ENCODE measurements at regions not wholly inside any gene's neighbourhood (a gene's known extent, or its start where the extent isn't known, plus 50 kb on each side); places are given as distances from the start of the nearest gene placed in this dataset.

GRCh38 chr12:92627511-92627910 is 75.3 kb upstream of the PLEKHG7 start:
- H3K27ac ChIP-seq (ENCODE audit: low read depth, low read length), result no peak overlapping the region
- H3K9ac ChIP-seq (ENCODE audit: low read depth, low read length), result no peak overlapping the region
- H3K27me3 ChIP-seq (ENCODE audit: insufficient read depth, low read length), result no peaks in the 10 kb centered on the region
- no peaks in the 10 kb centered on the region for H3K36me3 ChIP-seq (ENCODE audit: insufficient read depth, low read length)
- H3K4me1 ChIP-seq (ENCODE audit: insufficient read depth, low read length), result no peaks in the 10 kb centered on the region
- WGBS, result 89% methylated on average over 2 of the region's 2 CpGs
- no peak overlapping the region for H3K4me3 ChIP-seq (ENCODE audit: low read length)
- H3K9me3 ChIP-seq (ENCODE audit: insufficient read depth, low read depth, low read length), result no peaks in the 10 kb centered on the region

DNA sequence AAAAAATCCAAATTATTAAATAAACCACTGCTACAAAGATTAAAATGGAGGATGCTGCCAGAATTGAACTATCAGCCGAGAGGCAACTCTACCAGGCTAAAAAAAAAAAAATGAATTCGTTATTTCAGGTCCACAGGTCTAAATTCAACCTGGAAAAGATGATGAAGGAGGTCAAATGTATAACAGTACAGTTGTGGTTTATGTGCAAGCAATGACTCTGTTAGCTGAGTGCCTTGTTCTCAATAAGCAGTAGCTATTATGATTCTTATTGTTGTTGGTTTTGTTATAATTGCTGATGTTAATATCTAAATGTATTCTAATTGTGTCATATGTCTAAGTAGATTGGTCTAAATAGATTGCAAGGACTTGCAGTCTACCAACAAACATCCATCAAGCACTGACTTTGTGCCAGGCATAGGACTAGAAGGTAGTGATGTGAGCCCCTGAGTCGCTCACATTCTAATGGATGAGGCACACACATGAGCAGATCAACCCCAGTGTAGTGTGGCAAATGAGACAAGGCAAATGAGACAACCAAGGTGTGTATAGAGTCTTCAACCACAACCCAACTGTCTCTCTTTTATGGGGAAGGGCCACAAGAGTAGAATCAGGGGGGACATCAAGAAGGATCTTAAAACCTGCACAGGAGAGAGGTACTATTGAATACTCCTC is 77.0 kb upstream of the PLEKHG7 start:
- no peaks in the 10 kb centered on the region for H3K4me1 ChIP-seq (ENCODE audit: insufficient read depth, low read length)
- no peaks in the 10 kb centered on the region for H3K36me3 ChIP-seq (ENCODE audit: insufficient read depth, low read length)
- no peak overlapping the region for H3K9ac ChIP-seq (ENCODE audit: low read depth, low read length)
- no peak overlapping the region for H3K4me3 ChIP-seq (ENCODE audit: low read length)
- 94% methylated on average over 3 of the region's 3 CpGs for WGBS
- no peaks in the 10 kb centered on the region for H3K27me3 ChIP-seq (ENCODE audit: insufficient read depth, low read length)
- no peak overlapping the region for H3K27ac ChIP-seq (ENCODE audit: low read depth, low read length)
- no peaks in the 10 kb centered on the region for H3K9me3 ChIP-seq (ENCODE audit: insufficient read depth, low read depth, low read length)

DNA sequence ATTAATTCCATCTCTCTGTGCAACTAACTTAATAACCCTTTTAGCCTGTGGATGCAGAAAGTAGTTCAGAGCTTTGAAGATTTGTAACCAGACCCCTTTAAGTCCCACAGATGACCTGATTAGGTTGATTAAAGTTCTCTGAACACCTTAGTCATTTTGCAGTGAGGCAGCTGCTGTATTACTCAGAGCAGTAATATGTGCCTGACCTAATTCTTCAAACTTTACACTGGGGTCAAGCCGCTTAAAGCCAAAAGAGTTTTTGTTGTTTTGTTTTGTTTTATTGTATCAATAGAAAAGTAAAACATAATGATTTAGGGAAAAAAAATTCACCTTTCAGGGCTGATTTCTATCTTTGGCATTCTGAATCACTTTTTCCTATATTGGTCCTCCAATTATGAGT is 78.6 kb upstream of the PLEKHG7 start:
- no peaks in the 10 kb centered on the region for H3K4me1 ChIP-seq (ENCODE audit: insufficient read depth, low read length)
- H3K9ac ChIP-seq (ENCODE audit: low read depth, low read length), result no peak overlapping the region
- H3K4me3 ChIP-seq (ENCODE audit: low read length), result no peak overlapping the region
- H3K27me3 ChIP-seq (ENCODE audit: insufficient read depth, low read length), result no peaks in the 10 kb centered on the region
- H3K36me3 ChIP-seq (ENCODE audit: insufficient read depth, low read length), result no peaks in the 10 kb centered on the region
- H3K9me3 ChIP-seq (ENCODE audit: insufficient read depth, low read depth, low read length), result no peaks in the 10 kb centered on the region
- H3K27ac ChIP-seq (ENCODE audit: low read depth, low read length), result no peak overlapping the region
- WGBS, result no CpG with 5 or more reads among the region's 1 CpG

DNA sequence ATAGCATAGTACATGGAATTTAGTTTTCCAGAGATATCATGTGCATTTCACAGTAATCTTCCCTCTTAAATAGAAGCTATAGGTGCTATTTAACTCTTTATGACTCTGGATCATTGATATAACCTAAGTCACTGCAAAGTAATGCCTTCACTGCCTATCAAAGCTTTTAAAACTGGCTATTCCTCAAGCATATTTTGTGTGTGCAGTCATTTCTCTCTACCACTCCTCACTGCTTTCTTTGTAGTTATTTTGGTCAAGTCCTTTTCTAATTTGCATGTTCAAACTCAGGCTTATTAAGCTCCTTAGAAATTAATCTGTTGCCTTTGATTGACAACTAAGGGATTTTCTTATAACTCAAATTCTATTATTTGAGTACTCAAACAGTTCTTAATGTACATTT is 79.4 kb upstream of the PLEKHG7 start:
- Histone ChIP-seq H3K36me3 (ENCODE audit: insufficient read depth, low read length) (no peaks in the 10 kb centered on the region), H3K27ac (ENCODE audit: low read depth, low read length) (no peak overlapping the region), H3K9ac (ENCODE audit: low read depth, low read length) (no peak overlapping the region), H3K9me3 (ENCODE audit: insufficient read depth, low read depth, low read length) (no peaks in the 10 kb centered on the region), H3K4me3 (ENCODE audit: low read length) (no peak overlapping the region), H3K4me1 (ENCODE audit: insufficient read depth, low read length) (no peaks in the 10 kb centered on the region), H3K27me3 (ENCODE audit: insufficient read depth, low read length) (no peaks in the 10 kb centered on the region)

- Histone ChIP-seq H3K36me3 (ENCODE audit: insufficient read depth, low read length) (no peaks in the 10 kb centered on the region), H3K27me3 (ENCODE audit: insufficient read depth, low read length) (no peaks in the 10 kb centered on the region), H3K4me1 (ENCODE audit: insufficient read depth, low read length) (no peaks in the 10 kb centered on the region), H3K9ac (ENCODE audit: low read depth, low read length) (no peak overlapping the region), H3K9me3 (ENCODE audit: insufficient read depth, low read depth, low read length) (no peaks in the 10 kb centered on the region), H3K4me3 (ENCODE audit: low read length) (no peak overlapping the region), H3K27ac (ENCODE audit: low read depth, low read length) (no peak overlapping the region)
- WGBS, result 96% methylated on average over 3 of the region's 3 CpGs
Measured at GRCh38 chr12:92621833-92622232, 81.0 kb upstream of the PLEKHG7 start.

GRCh38 chr12:92621312-92621711 is 81.5 kb upstream of the PLEKHG7 start:
- Histone ChIP-seq H3K27me3 (ENCODE audit: insufficient read depth, low read length) (no peaks in the 10 kb centered on the region), H3K4me3 (ENCODE audit: low read length) (no peak overlapping the region), H3K9me3 (ENCODE audit: insufficient read depth, low read depth, low read length) (no peaks in the 10 kb centered on the region), H3K36me3 (ENCODE audit: insufficient read depth, low read length) (no peaks in the 10 kb centered on the region), H3K9ac (ENCODE audit: low read depth, low read length) (no peak overlapping the region), H3K27ac (ENCODE audit: low read depth, low read length) (no peak overlapping the region), H3K4me1 (ENCODE audit: insufficient read depth, low read length) (no peaks in the 10 kb centered on the region)
- WGBS, result 95% methylated on average over 4 of the region's 4 CpGs

GRCh38 chr12:92619730-92620684 is 82.8 kb upstream of the PLEKHG7 start:
- Histone ChIP-seq H3K4me1 (ENCODE audit: insufficient read depth, low read length) (peaks cover 3% of the 10 kb centered on the region; the same call in 1 of the 2 replicates), H3K9me3 (ENCODE audit: insufficient read depth, low read depth, low read length) (no peaks in the 10 kb centered on the region), H3K9ac (ENCODE audit: low read depth, low read length) (no peak overlapping the region), H3K27ac (ENCODE audit: low read depth, low read length) (no peak overlapping the region), H3K27me3 (ENCODE audit: insufficient read depth, low read length) (no peaks in the 10 kb centered on the region), H3K36me3 (ENCODE audit: insufficient read depth, low read length) (no peaks in the 10 kb centered on the region), H3K4me3 (ENCODE audit: low read length) (no peak overlapping the region)
- 90% methylated on average over 7 of the region's 8 CpGs for WGBS

GRCh38 chr12:92619026-92619425 is 83.8 kb upstream of the PLEKHG7 start:
- Histone ChIP-seq H3K36me3 (ENCODE audit: insufficient read depth, low read length) (no peaks in the 10 kb centered on the region), H3K4me1 (ENCODE audit: insufficient read depth, low read length) (peaks cover 7% of the 10 kb centered on the region; the same call in 1 of the 2 replicates), H3K4me3 (ENCODE audit: low read length) (no peak overlapping the region), H3K9ac (ENCODE audit: low read depth, low read length) (no peak overlapping the region), H3K9me3 (ENCODE audit: insufficient read depth, low read depth, low read length) (no peaks in the 10 kb centered on the region), H3K27me3 (ENCODE audit: insufficient read depth, low read length) (no peaks in the 10 kb centered on the region), H3K27ac (ENCODE audit: low read depth, low read length) (no peak overlapping the region)
- WGBS, result 96% methylated on average over 2 of the region's 2 CpGs

GRCh38 chr12:92615703-92616102 is 87.1 kb upstream of the PLEKHG7 start:
- WGBS, result no CpG with 5 or more reads among the region's 2 CpGs

GRCh38 chr12:92615086-92615485 is 87.7 kb upstream of the PLEKHG7 start:
- no peaks in the 10 kb centered on the region for H3K27me3 ChIP-seq (ENCODE audit: insufficient read depth, low read length)
- no peak overlapping the region for H3K9ac ChIP-seq (ENCODE audit: low read depth, low read length)
- no peak overlapping the region for H3K27ac ChIP-seq (ENCODE audit: low read depth, low read length)
- H3K4me3 ChIP-seq (ENCODE audit: low read length), result no peak overlapping the region
- no peaks in the 10 kb centered on the region for H3K36me3 ChIP-seq (ENCODE audit: insufficient read depth, low read length)
- H3K4me1 ChIP-seq (ENCODE audit: insufficient read depth, low read length), result peaks cover 17% of the 10 kb centered on the region
- H3K9me3 ChIP-seq (ENCODE audit: insufficient read depth, low read depth, low read length), result no peaks in the 10 kb centered on the region

More at GRCh38 chr12:92615703-92616102, 87.1 kb upstream of the PLEKHG7 start:
- H3K9me3 ChIP-seq (ENCODE audit: insufficient read depth, low read depth, low read length), result no peaks in the 10 kb centered on the region
- H3K27me3 ChIP-seq (ENCODE audit: insufficient read depth, low read length), result no peaks in the 10 kb centered on the region
- no peaks in the 10 kb centered on the region for H3K36me3 ChIP-seq (ENCODE audit: insufficient read depth, low read length)
- H3K27ac ChIP-seq (ENCODE audit: low read depth, low read length), result no peak overlapping the region
- H3K4me1 ChIP-seq (ENCODE audit: insufficient read depth, low read length), result peaks cover 11% of the 10 kb centered on the region
- no peak overlapping the region for H3K9ac ChIP-seq (ENCODE audit: low read depth, low read length)
- H3K4me3 ChIP-seq (ENCODE audit: low read length), result no peak overlapping the region

- no peak overlapping the region for H3K27ac ChIP-seq (ENCODE audit: low read depth, low read length)
- WGBS, result 96% methylated on average over 4 of the region's 4 CpGs
- H3K27me3 ChIP-seq (ENCODE audit: insufficient read depth, low read length), result no peaks in the 10 kb centered on the region
- no peaks in the 10 kb centered on the region for H3K36me3 ChIP-seq (ENCODE audit: insufficient read depth, low read length)
- H3K9me3 ChIP-seq (ENCODE audit: insufficient read depth, low read depth, low read length), result no peaks in the 10 kb centered on the region
- no peak overlapping the region for H3K9ac ChIP-seq (ENCODE audit: low read depth, low read length)
- H3K4me1 ChIP-seq (ENCODE audit: insufficient read depth, low read length), result peaks cover 23% of the 10 kb centered on the region
- H3K4me3 ChIP-seq (ENCODE audit: low read length), result no peak overlapping the region
Measured at GRCh38 chr12:92614502-92614901, 88.3 kb upstream of the PLEKHG7 start.

Data from HUES64 (cell line).